ENCODE measurements at regions not wholly inside any gene's neighbourhood (a gene's known extent, or its start where the extent isn't known, plus 50 kb on each side); places are given as distances from the start of the nearest gene placed in this dataset.

- 75 to 92% methylated on average over 1 of the region's 1 CpG for WGBS, 2 donors (ENCODE audit: low coverage in 1 of 2)
- TF ChIP-seq CTCF (IDR thresholded peaks at IDR 0.05): no peak
- TF ChIP-seq POLR2A (IDR thresholded peaks at IDR 0.05): no peak
- TF ChIP-seq EP300 (IDR thresholded peaks at IDR 0.05; ENCODE audit: low read depth): no peak
- TF ChIP-seq POLR2AphosphoS5 (IDR thresholded peaks at IDR 0.05): no peak
- peaks cover 0 to 3% (median 0%) of the 10 kb centered on the region in 4 donors for H3K4me1 ChIP-seq
- no peak overlapping the region for H3K4me3 ChIP-seq
- H3K9me3 ChIP-seq: no peaks in the 10 kb centered on the region
- intact Hi-C loops (cut with DNase I; ENCODE audit: low total_unique reads): no loop called here
- H3K27ac ChIP-seq: peak overlapping the region in 3 of 4 donors; percentile 10 to 64 (median 38)
- in situ Hi-C loops (cut with MboI; ENCODE audit: low pct_ligation_motif_present in 1 of 4, low pct_unique_long_range_greater_than_20kb in 1 of 4, low sequenced_read_pairs in 3 of 4): no loop called here
- DNase-seq: no peak
- no peaks in the 10 kb centered on the region for H3K36me3 ChIP-seq
- no peaks in the 10 kb centered on the region for H3K27me3 ChIP-seq
These were observed 101.9 kb upstream of the C1orf21 start for GRCh38 chr1:184284900-184285299.

GRCh38 chr1:184285401-184286087 is 101.3 kb upstream of the C1orf21 start:
- Histone ChIP-seq H3K4me3 (no peak overlapping the region), H3K4me1 (peaks cover 0 to 3% (median 0%) of the 10 kb centered on the region in 4 donors), H3K27me3 (no peaks in the 10 kb centered on the region), H3K27ac (no peak overlapping the region), H3K9me3 (no peaks in the 10 kb centered on the region), H3K36me3 (no peaks in the 10 kb centered on the region)
- in situ Hi-C loops (cut with MboI; ENCODE audit: low pct_ligation_motif_present in 1 of 4, low pct_unique_long_range_greater_than_20kb in 1 of 4, low sequenced_read_pairs in 3 of 4) (no loop called here), intact Hi-C loops (cut with DNase I; ENCODE audit: low total_unique reads) (no loop called here)
- TF ChIP-seq EP300 (IDR thresholded peaks at IDR 0.05; ENCODE audit: low read depth) (no peak), POLR2A (IDR thresholded peaks at IDR 0.05) (no peak), POLR2AphosphoS5 (IDR thresholded peaks at IDR 0.05) (no peak), CTCF (IDR thresholded peaks at IDR 0.05) (no peak)
- no peak for DNase-seq
- 94 to 97% methylated on average over 4 of the region's 4 CpGs for WGBS, 2 donors (ENCODE audit: low coverage in 1 of 2)

DNA sequence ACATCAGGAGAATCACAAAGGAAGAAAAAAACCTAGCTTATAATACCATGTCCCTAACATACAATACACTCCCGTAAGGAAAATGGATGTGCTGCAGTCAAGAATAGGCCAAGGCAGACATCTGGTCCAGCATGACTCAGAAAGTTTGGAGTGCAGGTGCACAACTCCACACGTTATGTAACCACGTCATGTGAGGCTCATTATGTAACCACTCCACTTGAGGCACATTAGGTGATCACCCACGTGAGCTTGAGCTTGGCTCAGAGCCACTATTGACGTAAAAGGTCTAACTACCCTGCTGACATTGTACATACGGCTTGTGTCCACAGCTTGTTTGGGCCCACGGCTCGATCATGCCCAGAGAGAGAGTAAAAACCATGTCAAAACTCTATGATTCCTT is 99.8 kb upstream of the C1orf21 start:
- Histone ChIP-seq H3K9me3 (no peaks in the 10 kb centered on the region), H3K27me3 (no peaks in the 10 kb centered on the region), H3K36me3 (no peaks in the 10 kb centered on the region), H3K4me1 (peaks cover 0 to 3% (median 0%) of the 10 kb centered on the region in 4 donors), H3K27ac (no peak overlapping the region), H3K4me3 (no peak overlapping the region)
- WGBS, 2 donors (ENCODE audit: low coverage in 1 of 2): 60 to 74% methylated on average over 2 to 8 of the region's 8 CpGs
- intact Hi-C loops (cut with DNase I; ENCODE audit: low total_unique reads): no loop called here
- DNase-seq: no peak
- in situ Hi-C loops (cut with MboI; ENCODE audit: low pct_ligation_motif_present in 1 of 4, low pct_unique_long_range_greater_than_20kb in 1 of 4, low sequenced_read_pairs in 3 of 4): no loop called here
- TF ChIP-seq EP300 (IDR thresholded peaks at IDR 0.05; ENCODE audit: low read depth): no peak

DNA sequence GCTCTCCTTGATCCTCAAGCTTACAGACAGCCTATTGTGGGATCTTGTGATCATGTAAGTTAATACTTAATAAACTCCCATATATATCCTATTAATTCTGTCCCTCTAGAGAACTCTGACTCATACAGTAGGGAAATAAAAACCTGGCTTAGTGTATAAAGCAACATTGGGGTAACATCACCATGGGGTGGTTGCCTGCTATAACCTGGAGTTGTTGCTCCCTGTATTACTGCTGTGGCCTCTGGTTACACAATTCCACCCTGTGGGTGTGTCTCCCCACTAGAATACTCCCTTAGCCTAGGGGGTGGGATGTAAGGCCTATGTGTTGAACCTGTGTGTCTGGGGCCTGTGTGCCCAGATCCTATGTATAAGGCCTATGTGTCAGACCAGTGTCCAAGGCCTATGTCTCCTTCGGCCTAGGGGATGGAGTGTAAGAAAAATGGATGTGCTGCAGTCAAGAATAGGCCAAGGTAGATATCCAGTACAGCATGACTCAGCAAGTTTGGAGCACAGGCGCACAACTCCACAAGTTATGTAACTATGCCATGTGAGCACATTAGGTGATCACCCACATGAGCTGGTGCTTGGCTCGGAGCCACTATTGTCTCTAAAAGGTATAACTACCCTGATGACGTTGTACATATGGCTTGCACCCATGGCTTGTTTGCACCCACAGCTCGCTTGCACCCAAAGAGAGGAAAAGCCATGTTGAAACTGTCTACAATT is 96.8 kb upstream of the C1orf21 start:
- intact Hi-C loops (cut with DNase I; ENCODE audit: low total_unique reads): no loop called here
- no peaks in the 10 kb centered on the region for H3K27me3 ChIP-seq
- no peaks in the 10 kb centered on the region for H3K9me3 ChIP-seq
- no peaks in the 10 kb centered on the region for H3K36me3 ChIP-seq
- WGBS, 2 donors (ENCODE audit: low coverage in 1 of 2): 88% methylated on average over 5 of the region's 5 CpGs; no CpG with 5 or more reads in 1 of the 2 donors
- H3K27ac ChIP-seq: no peak overlapping the region
- in situ Hi-C loops (cut with MboI; ENCODE audit: low pct_ligation_motif_present in 1 of 4, low pct_unique_long_range_greater_than_20kb in 1 of 4, low sequenced_read_pairs in 3 of 4): no loop called here
- TF ChIP-seq POLR2A (IDR thresholded peaks at IDR 0.05) (no peak), EP300 (IDR thresholded peaks at IDR 0.05; ENCODE audit: low read depth) (no peak), CTCF (IDR thresholded peaks at IDR 0.05) (no peak), POLR2AphosphoS5 (IDR thresholded peaks at IDR 0.05) (no peak)
- DNase-seq: no peak
- no peaks in the 10 kb centered on the region for H3K4me1 ChIP-seq
- H3K4me3 ChIP-seq: no peak overlapping the region
